ENCODE measurements at regions not wholly inside any gene's neighbourhood (a gene's known extent, or its start where the extent isn't known, plus 50 kb on each side); places are given as distances from the start of the nearest gene placed in this dataset.

DNA sequence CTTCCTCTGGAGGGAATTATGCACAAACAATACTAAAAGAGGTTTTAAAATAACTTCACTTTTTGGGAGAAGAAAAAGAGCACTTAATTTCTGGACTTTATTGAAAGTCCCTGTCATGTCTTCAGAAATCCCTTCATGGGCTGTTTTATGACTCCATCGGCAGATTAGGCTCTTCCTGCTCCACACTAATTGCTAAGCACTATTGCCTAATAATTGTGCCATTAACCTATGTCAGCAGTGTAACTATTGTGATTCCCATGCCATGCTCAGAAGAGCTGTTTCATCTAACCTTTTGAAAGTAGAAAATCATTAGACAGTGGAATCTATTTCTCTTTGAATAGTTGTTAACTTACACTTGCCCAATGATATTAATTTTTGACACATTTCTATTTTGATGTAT is 489.3 kb upstream of the RUNX1 start (continued):
- TF ChIP-seq SIN3A (IDR thresholded peaks at IDR 0.05; ENCODE audit: borderline replicate concordance, low read depth, low read length) (no peak), RAD21 (IDR thresholded peaks at IDR 0.05; ENCODE audit: low read length) (no peak), GATA2 (CRISPR knock-in tag; IDR thresholded peaks at IDR 0.05) (no peak)

DNA sequence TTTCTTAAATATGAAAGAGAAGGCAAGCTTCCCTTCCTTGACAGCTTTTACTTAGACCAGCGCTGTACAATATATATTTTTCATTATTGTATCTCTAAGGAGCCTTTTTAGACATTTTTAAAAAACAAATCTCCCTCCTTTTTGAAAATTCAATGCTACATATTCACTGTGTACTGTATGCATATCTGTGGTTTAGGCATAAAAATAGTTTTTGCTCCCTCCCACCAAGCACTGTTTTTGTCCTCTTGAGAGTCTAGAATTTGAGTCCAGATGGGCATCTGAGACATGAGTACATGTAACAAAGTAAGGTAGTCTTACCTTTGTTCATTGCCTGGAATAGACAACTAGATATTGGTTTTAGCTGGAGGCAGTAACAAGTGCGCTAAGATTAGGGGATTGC is 488.5 kb upstream of the RUNX1 start:
- Histone ChIP-seq H3K9me3 (peaks cover 5% of the 10 kb centered on the region), H3K36me3 (replicated peaks in 1 of 2; ENCODE audit: control insufficient read depth in 1 of 2, insufficient read depth in 2 of 2, low read length in 1 of 2) (no peaks in the 10 kb centered on the region), H3K27me3 (ENCODE audit: insufficient read depth) (no peaks in the 10 kb centered on the region), H2AFZ (ENCODE audit: low read depth) (no peak overlapping the region), H4K20me1 (ENCODE audit: insufficient read depth) (no peaks in the 10 kb centered on the region), H3K4me2 (no peak overlapping the region), H3K9ac (no peak overlapping the region), H3K4me1 (ENCODE audit: control insufficient read depth in 1 of 2, insufficient read depth in 2 of 2, low read depth in 1 of 2, low read length in 1 of 2) (no peaks in the 10 kb centered on the region), H3K4me3 (ENCODE audit: low read depth in 2 of 2, low read length in 1 of 2) (no peak overlapping the region), H3K79me2 (ENCODE audit: insufficient read depth) (no peaks in the 10 kb centered on the region), H3K9me2 (no peaks in the 10 kb centered on the region), H3K27ac (ENCODE audit: low read depth in 2 of 2, low read length in 1 of 2) (no peak overlapping the region), H3F3A (replicated peaks; ENCODE audit: insufficient read depth) (no peaks in the 10 kb centered on the region)
- ChIA-PET POLR2A (no interaction called here), CTCF (no interaction called here)
- TF ChIP-seq CHD2 (IDR thresholded peaks at IDR 0.05; ENCODE audit: low read length, partially characterized antibody): no peak
- TF ChIP-seq, protein P1, sequence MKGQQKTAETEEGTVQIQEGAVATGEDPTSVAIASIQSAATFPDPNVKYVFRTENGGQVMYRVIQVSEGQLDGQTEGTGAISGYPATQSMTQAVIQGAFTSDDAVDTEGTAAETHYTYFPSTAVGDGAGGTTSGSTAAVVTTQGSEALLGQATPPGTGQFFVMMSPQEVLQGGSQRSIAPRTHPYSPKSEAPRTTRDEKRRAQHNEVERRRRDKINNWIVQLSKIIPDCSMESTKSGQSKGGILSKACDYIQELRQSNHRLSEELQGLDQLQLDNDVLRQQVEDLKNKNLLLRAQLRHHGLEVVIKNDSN (IDR thresholded peaks at IDR 0.05; ENCODE audit: borderline replicate concordance, low read depth): no peak
- TF ChIP-seq, protein P2, sequence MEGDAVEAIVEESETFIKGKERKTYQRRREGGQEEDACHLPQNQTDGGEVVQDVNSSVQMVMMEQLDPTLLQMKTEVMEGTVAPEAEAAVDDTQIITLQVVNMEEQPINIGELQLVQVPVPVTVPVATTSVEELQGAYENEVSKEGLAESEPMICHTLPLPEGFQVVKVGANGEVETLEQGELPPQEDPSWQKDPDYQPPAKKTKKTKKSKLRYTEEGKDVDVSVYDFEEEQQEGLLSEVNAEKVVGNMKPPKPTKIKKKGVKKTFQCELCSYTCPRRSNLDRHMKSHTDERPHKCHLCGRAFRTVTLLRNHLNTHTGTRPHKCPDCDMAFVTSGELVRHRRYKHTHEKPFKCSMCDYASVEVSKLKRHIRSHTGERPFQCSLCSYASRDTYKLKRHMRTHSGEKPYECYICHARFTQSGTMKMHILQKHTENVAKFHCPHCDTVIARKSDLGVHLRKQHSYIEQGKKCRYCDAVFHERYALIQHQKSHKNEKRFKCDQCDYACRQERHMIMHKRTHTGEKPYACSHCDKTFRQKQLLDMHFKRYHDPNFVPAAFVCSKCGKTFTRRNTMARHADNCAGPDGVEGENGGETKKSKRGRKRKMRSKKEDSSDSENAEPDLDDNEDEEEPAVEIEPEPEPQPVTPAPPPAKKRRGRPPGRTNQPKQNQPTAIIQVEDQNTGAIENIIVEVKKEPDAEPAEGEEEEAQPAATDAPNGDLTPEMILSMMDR (IDR thresholded peaks at IDR 0.05): no peak
- TF ChIP-seq, protein P3, sequence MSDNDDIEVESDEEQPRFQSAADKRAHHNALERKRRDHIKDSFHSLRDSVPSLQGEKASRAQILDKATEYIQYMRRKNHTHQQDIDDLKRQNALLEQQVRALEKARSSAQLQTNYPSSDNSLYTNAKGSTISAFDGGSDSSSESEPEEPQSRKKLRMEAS (IDR thresholded peaks at IDR 0.05; ENCODE audit: low read depth): no peak
- DNase-seq: no peak
- 34% methylated on average over 2 of the region's 2 CpGs for WGBS (ENCODE audit: low lambda C conversion rate)

DNA sequence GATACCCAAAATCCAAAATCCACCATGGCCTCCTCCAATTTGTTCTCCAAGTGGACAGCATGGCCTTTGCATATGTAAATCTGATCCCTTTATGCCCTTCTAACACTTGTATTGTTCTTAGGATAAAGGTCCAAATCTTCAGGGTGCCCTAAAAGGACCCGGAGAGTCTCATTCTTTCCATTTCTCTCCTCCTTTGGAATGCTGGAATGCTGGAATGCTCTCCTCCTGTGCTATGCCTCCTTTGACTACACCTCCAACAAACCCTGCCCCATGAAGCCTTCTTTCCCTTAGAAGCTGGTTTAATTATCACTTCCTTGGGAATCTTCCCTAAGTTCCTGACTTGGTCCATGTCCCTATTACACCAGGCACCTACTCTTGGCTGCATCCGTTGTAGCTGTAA is 484.8 kb upstream of the RUNX1 start:
- POLR2A ChIA-PET: no interaction called here
- Histone ChIP-seq H3K27me3 (ENCODE audit: insufficient read depth) (no peaks in the 10 kb centered on the region), H3K9me2 (no peaks in the 10 kb centered on the region), H3K4me1 (ENCODE audit: control insufficient read depth in 1 of 2, insufficient read depth in 2 of 2, low read depth in 1 of 2, low read length in 1 of 2) (peaks cover 0 to under 1% of the 10 kb centered on the region in 2 experiments; a peak in 1 of 4 replicates), H3K79me2 (ENCODE audit: insufficient read depth) (no peaks in the 10 kb centered on the region), H2AFZ (ENCODE audit: low read depth) (no peak overlapping the region), H3K4me2 (no peak overlapping the region), H3K36me3 (replicated peaks in 1 of 2; ENCODE audit: control insufficient read depth in 1 of 2, insufficient read depth in 2 of 2, low read length in 1 of 2) (no peaks in the 10 kb centered on the region), H4K20me1 (ENCODE audit: insufficient read depth) (no peaks in the 10 kb centered on the region), H3F3A (replicated peaks; ENCODE audit: insufficient read depth) (no peaks in the 10 kb centered on the region), H3K4me3 (ENCODE audit: low read depth in 2 of 2, low read length in 1 of 2) (no peak overlapping the region), H3K9me3 (peaks cover 5% of the 10 kb centered on the region), H3K27ac (ENCODE audit: low read depth in 2 of 2, low read length in 1 of 2) (no peak overlapping the region), H3K9ac (no peak overlapping the region)
- CTCF ChIA-PET: interaction anchor here (0.7 kb wide), 1 partner anchor 15 kb away, joined by 3 read pairs; no protein-coding TSS in a partner anchor
- DNase-seq: no peak
- 30% methylated on average over 2 of the region's 2 CpGs for WGBS (ENCODE audit: low lambda C conversion rate)
- TF ChIP-seq TEAD4 (IDR thresholded peaks at IDR 0.05; ENCODE audit: borderline replicate concordance, insufficient read depth): no peak
- no peak for TF ChIP-seq RXRA (IDR thresholded peaks at IDR 0.05; ENCODE audit: borderline replicate concordance, low read depth)
- TF ChIP-seq FOXJ3 (CRISPR knock-in tag; IDR thresholded peaks at IDR 0.05): no peak
- no peak for TF ChIP-seq MXI1 (IDR thresholded peaks at IDR 0.05; ENCODE audit: low read depth, low read length)
- TF ChIP-seq, protein P4, sequence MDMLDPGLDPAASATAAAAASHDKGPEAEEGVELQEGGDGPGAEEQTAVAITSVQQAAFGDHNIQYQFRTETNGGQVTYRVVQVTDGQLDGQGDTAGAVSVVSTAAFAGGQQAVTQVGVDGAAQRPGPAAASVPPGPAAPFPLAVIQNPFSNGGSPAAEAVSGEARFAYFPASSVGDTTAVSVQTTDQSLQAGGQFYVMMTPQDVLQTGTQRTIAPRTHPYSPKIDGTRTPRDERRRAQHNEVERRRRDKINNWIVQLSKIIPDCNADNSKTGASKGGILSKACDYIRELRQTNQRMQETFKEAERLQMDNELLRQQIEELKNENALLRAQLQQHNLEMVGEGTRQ (IDR thresholded peaks at IDR 0.05; ENCODE audit: borderline replicate concordance, low read depth, low read length): no peak
- TF ChIP-seq, protein P1 (IDR thresholded peaks at IDR 0.05; ENCODE audit: borderline replicate concordance, low read depth): no peak
- TF ChIP-seq ELF1 (IDR thresholded peaks at IDR 0.05): no peak
- TF ChIP-seq, protein P5, sequence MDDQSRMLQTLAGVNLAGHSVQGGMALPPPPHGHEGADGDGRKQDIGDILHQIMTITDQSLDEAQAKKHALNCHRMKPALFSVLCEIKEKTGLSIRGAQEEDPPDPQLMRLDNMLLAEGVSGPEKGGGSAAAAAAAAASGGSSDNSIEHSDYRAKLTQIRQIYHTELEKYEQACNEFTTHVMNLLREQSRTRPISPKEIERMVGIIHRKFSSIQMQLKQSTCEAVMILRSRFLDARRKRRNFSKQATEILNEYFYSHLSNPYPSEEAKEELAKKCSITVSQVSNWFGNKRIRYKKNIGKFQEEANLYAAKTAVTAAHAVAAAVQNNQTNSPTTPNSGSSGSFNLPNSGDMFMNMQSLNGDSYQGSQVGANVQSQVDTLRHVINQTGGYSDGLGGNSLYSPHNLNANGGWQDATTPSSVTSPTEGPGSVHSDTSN (IDR thresholded peaks at IDR 0.05): no peak
- TF ChIP-seq, protein P6, sequence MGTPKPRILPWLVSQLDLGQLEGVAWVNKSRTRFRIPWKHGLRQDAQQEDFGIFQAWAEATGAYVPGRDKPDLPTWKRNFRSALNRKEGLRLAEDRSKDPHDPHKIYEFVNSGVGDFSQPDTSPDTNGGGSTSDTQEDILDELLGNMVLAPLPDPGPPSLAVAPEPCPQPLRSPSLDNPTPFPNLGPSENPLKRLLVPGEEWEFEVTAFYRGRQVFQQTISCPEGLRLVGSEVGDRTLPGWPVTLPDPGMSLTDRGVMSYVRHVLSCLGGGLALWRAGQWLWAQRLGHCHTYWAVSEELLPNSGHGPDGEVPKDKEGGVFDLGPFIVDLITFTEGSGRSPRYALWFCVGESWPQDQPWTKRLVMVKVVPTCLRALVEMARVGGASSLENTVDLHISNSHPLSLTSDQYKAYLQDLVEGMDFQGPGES (IDR thresholded peaks at IDR 0.05; ENCODE audit: low read depth, low read length): no peak
- TF ChIP-seq, protein P3 (IDR thresholded peaks at IDR 0.05; ENCODE audit: low read depth): no peak
- TF ChIP-seq FOXM1 (IDR thresholded peaks at IDR 0.05; ENCODE audit: low read depth): no peak
- TF ChIP-seq FOSL2 (IDR thresholded peaks at IDR 0.05; ENCODE audit: borderline replicate concordance, low read depth): no peak
- no peak for TF ChIP-seq RAD21 (IDR thresholded peaks at IDR 0.05; ENCODE audit: low read length)

All from SK-N-SH (cell line).